GM23338 (cell line): ENCODE measurements at regions not wholly inside any gene's neighbourhood (a gene's known extent, or its start where the extent isn't known, plus 50 kb on each side); places are given as distances from the start of the nearest gene placed in this dataset.
"Not testable (repeated sequence)": the region's sequence is repeated elsewhere in the genome, so short reads cannot be mapped to it uniquely, and the experiment has no call there.

ENCODE experiments used
- ATAC-seq: fragments of 200-7000 bp; cut with Tn5 transposase; 3 replicates; pipeline ENCODE4 v1.9.1; 2020
- DNase-seq: peaks from one replicate; pipeline ENCODE4 v3.0.0-alpha.2; 2015; ENCODE audit warnings: low spot score
- H2AFZ ChIP-seq: fragments of 200-600 bp; sonication (generic); 2 replicates; pipeline ENCODE4 v1.8.0; 2016; ENCODE audit warnings: antibody characterized with exemption, mild to moderate bottlenecking, moderate library complexity
- H3F3A ChIP-seq: fragments of 200-600 bp; sonication (generic); replicated peaks from 2 replicates; pipeline ENCODE4 v1.8.0; 2017; ENCODE audit warnings: antibody characterized with exemption, mixed run types, low read depth
- H3K27ac ChIP-seq: fragments of 200-600 bp; sonication (generic); 2 replicates; pipeline ENCODE4 v1.6.1; 2016; ENCODE audit warnings: low read depth
- H3K27me3 ChIP-seq: fragments of 200-600 bp; sonication (generic); 2 replicates; pipeline ENCODE4 v1.8.0; 2016; ENCODE audit warnings: mild to moderate bottlenecking, mixed run types, moderate library complexity; ENCODE audit not compliant: insufficient read depth
- H3K36me3 ChIP-seq: fragments of 200-600 bp; sonication (generic); 2 replicates; pipeline ENCODE4 v1.8.0; 2016; ENCODE audit warnings: mild to moderate bottlenecking; ENCODE audit not compliant: insufficient read depth
- H3K4me1 ChIP-seq: fragments of 200-600 bp; sonication (generic); 2 replicates; pipeline ENCODE4 v1.8.0; 2016; ENCODE audit warnings: mild to moderate bottlenecking, moderate library complexity; ENCODE audit not compliant: insufficient read depth
- H3K4me2 ChIP-seq: fragments of 200-600 bp; sonication (generic); 2 replicates; pipeline ENCODE4 v1.7.1; 2017; ENCODE audit warnings: mixed run types
- H3K4me3 ChIP-seq: fragments of 200-600 bp; sonication (generic); 2 replicates; pipeline ENCODE4 v1.6.1; 2016; ENCODE audit warnings: mixed run types
- H3K79me2 ChIP-seq: fragments of 200-600 bp; sonication (generic); replicated peaks from 2 replicates; pipeline ENCODE4 v1.8.0; 2017; ENCODE audit warnings: mild to moderate bottlenecking; ENCODE audit not compliant: insufficient read depth
- H3K9me2 ChIP-seq: fragments of 200-600 bp; sonication (generic); 2 replicates; pipeline ENCODE4 v1.8.0; 2017; ENCODE audit not compliant: insufficient read depth
- H4K20me1 ChIP-seq: fragments of 200-600 bp; sonication (generic); replicated peaks from 2 replicates; pipeline ENCODE4 v1.8.0; 2017; ENCODE audit warnings: mild to moderate bottlenecking; ENCODE audit not compliant: insufficient read depth
- H3K27ac Mint-ChIP-seq: 2 replicates; pipeline ENCODE4 v1.8.0; 2020; ENCODE audit warnings: inconsistent platforms, mild to moderate bottlenecking, moderate library complexity, mixed read lengths
- H3K27me3 Mint-ChIP-seq: 3 replicates; pipeline ENCODE4 v1.8.0; 2022; ENCODE audit warnings: low read depth, mild to moderate bottlenecking, moderate library complexity, mixed read lengths, inconsistent platforms; ENCODE audit not compliant: insufficient read depth, poor library complexity
- H3K36me3 Mint-ChIP-seq: 3 replicates; pipeline ENCODE4 v1.8.0; 2021; ENCODE audit warnings: low read depth, mild to moderate bottlenecking, inconsistent platforms, moderate library complexity, mixed read lengths
- H3K4me1 Mint-ChIP-seq: 3 replicates; pipeline ENCODE4 v1.8.0; 2020; ENCODE audit warnings: mild to moderate bottlenecking, inconsistent platforms, mixed read lengths
- H3K4me3 Mint-ChIP-seq: 3 replicates; pipeline ENCODE4 v1.8.0; 2021; ENCODE audit warnings: moderate library complexity, mild to moderate bottlenecking, inconsistent platforms, mixed read lengths
- H3K9me3 Mint-ChIP-seq: 3 replicates; pipeline ENCODE4 v1.8.0; 2020; ENCODE audit warnings: moderate library complexity, mild to moderate bottlenecking, inconsistent platforms, mixed read lengths
- CREB1 ChIP-seq: fragments of 250-450 bp; sonication (Bioruptor Pico); IDR thresholded peaks from 2 replicates; pipeline ENCODE4 v1.5.0; 2020; ENCODE audit warnings: low read depth, mild to moderate bottlenecking, moderate library complexity
- EZH2 ChIP-seq: fragments of 200-600 bp; sonication (generic); IDR thresholded peaks from one replicate; pipeline ENCODE4 v1.8.0; 2017; ENCODE audit warnings: antibody characterized with exemption, mild to moderate bottlenecking, low read depth; ENCODE audit not compliant: unreplicated experiment
- JUNB ChIP-seq: IDR thresholded peaks from one replicate; pipeline ENCODE4 v1.6.1; 2016; ENCODE audit warnings: antibody characterized with exemption; ENCODE audit not compliant: unreplicated experiment
- NANOG ChIP-seq: IDR thresholded peaks from 2 replicates; pipeline ENCODE4 v1.6.1; 2016; ENCODE audit warnings: antibody characterized with exemption, borderline replicate concordance
- ZNF114 ChIP-seq: fragments of 250-450 bp; sonication (Bioruptor Pico); IDR thresholded peaks from 2 replicates; pipeline ENCODE4 v1.5.0; 2020; ENCODE audit warnings: mild to moderate bottlenecking, moderate library complexity
- ZNF331 ChIP-seq: fragments of 250-450 bp; sonication (Bioruptor Pico); IDR thresholded peaks from 2 replicates; pipeline ENCODE4 v1.5.0; 2020; ENCODE audit warnings: low read depth, mild to moderate bottlenecking, moderate library complexity
- TF ChIP-seq, protein P1 (sequence below): IDR thresholded peaks from 2 replicates; pipeline ENCODE4 v1.6.1; 2016; ENCODE audit warnings: antibody characterized with exemption
- TF ChIP-seq, protein P2 (sequence below), 2 experiments: fragments of 200-600 bp in 1 of 2; sonication (generic) in 1 of 2; conservative IDR thresholded peaks; 2 replicates each; pipeline versions ENCODE4 v1.5.1 to v1.6.1; 2016 to 2017; ENCODE audit warnings: antibody characterized with exemption in 2 of 2, low read depth in 2 of 2, mild to moderate bottlenecking in 2 of 2, moderate library complexity in 1 of 2
- TF ChIP-seq, protein P3 (sequence below): IDR thresholded peaks from one replicate; pipeline ENCODE4 v1.6.1; 2018; ENCODE audit warnings: antibody characterized with exemption; ENCODE audit not compliant: unreplicated experiment

DNA sequence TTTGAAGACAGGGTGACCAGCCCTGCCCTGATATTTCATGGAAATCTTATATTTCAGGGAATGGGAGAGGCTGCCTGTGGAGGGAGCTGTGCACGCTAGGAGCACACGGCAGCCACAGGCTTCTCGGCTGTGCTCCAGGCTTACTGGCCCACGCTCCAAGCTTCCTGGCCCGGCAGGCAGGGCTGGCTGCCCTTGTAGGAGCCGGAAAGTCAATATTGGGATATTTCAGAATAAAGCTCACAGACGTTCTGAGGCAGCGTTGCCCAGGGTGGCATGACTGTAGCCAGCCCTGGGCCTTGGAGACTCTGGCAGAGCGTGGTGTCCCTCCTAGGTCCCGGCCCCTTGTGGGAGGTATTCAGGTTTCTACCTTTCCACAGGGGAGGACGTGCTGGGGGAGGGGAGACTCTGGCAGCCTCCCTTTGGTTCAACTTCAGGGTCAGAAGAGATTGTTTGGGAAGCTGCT, 95.6 kb downstream of the NPIPB11 start (continued):
- TF ChIP-seq, protein P1, sequence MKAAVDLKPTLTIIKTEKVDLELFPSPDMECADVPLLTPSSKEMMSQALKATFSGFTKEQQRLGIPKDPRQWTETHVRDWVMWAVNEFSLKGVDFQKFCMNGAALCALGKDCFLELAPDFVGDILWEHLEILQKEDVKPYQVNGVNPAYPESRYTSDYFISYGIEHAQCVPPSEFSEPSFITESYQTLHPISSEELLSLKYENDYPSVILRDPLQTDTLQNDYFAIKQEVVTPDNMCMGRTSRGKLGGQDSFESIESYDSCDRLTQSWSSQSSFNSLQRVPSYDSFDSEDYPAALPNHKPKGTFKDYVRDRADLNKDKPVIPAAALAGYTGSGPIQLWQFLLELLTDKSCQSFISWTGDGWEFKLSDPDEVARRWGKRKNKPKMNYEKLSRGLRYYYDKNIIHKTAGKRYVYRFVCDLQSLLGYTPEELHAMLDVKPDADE, result no peak
- no peak for TF ChIP-seq JUNB

DNA sequence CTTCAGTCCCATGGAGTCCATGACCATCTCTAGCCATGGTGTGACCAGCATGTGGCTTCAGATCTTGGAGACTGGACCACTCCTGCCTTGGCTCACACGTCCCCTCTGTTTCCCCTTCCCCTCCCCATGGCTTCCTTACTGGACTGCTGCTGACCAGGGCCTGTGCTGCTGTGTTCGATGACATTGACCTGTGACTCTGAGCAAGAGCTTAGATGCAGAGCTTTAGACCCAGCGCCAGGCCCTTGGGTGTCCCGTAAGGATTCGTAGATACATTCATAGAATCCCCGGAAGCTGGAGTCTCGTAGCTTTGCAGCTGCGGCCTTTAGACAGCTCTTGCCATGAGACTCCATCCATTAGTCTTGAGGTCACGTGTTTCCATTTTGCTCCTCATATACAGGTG, 96.3 kb downstream of the NPIPB11 start:
- H4K20me1 ChIP-seq, H3K36me3 Mint-ChIP-seq, H3K9me3 Mint-ChIP-seq: not testable (repeated sequence)

DNA sequence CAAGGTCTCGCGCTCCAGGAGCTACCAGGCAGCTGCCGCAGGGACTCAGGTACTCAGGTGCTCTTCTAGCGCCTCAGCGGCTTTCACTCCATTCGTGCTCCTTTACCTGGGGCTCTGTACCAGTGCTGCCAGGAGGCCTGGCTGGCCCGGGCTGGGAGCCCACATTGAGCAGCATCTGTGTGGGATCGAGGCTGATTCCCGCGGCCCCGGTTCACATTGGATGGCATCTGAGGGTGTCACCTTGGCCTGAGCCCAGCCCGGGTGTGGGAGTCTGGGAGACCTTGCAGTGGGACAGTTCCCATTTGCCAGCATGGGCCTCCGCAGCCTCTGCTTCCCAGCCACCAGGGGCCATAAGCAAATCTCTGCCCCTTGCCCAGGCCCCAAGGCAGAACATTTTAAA, 96.9 kb downstream of the NPIPB11 start:
- not testable (repeated sequence) for H3K27me3 ChIP-seq, H3K27ac ChIP-seq, H4K20me1 ChIP-seq, DNase-seq, H3K4me3 ChIP-seq, H3K36me3 Mint-ChIP-seq, ATAC-seq, H3K9me3 Mint-ChIP-seq, H3K27ac Mint-ChIP-seq, H3F3A ChIP-seq, H3K4me1 Mint-ChIP-seq, H3K4me2 ChIP-seq, H3K36me3 ChIP-seq, H3K4me3 Mint-ChIP-seq, H3K4me1 ChIP-seq, H3K79me2 ChIP-seq, H3K9me2 ChIP-seq, H3K27me3 Mint-ChIP-seq, H2AFZ ChIP-seq

More for the DNA sequence above, 96.3 kb downstream of the NPIPB11 start:
- H3F3A ChIP-seq, H3K4me2 ChIP-seq, H3K4me1 ChIP-seq, H3K27me3 ChIP-seq, H2AFZ ChIP-seq, H3K4me3 ChIP-seq, H3K9me2 ChIP-seq, DNase-seq, H3K4me3 Mint-ChIP-seq, H3K27me3 Mint-ChIP-seq, H3K36me3 ChIP-seq, H3K27ac ChIP-seq, H3K4me1 Mint-ChIP-seq, H3K79me2 ChIP-seq, ATAC-seq, H3K27ac Mint-ChIP-seq: not testable (repeated sequence)

DNA sequence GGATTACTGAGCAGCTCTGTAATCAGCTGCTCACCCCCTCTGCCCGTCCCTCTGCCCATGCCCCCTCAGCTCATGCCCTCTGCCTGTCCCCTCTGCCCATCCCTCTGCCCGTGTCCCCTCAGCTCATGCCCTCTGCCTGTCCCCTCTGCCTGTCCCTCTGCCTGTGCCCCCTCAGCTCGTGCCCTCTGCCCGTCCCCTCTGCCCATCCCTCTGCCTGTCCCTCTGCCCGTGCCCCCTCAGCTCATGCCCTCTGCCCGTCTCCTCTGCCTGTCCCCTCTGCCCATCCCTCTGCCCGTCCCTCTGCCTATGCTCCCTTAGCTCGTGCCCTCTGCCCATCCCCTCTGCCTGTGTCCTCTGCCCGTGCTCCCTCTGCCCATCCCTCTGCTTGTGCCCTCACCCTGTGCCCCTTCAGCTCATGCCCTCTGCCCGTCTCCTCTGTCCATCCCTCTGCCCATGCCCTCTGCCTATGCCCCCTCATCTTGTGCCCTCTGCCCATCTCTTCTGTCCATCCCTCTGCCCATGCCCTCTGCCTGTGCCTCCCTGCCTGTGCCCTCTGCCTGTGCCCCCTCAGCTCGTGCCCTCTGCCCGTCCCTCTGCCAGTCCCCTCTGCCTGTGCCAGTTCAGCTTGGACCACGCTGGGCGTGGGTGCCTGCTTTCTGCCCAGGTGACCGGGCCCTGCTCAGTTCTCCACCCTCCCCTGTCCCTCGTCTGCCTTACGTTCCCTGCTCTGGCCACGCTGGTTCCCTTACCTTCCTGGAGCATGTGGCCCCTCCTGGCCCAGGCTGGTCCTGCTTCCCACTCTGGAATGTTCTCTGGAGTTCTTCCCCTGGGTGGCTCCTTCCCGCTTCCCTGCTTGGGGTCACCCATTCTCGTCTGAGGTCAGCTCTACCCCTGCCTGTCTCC, 97.6 kb downstream of the NPIPB11 start:
- no peaks in the 10 kb centered on the region for H3K36me3 ChIP-seq
- H3K36me3 Mint-ChIP-seq, result no peaks in the 10 kb centered on the region
- ATAC-seq, result no peak
- no peak overlapping the region for H3K27ac Mint-ChIP-seq
- no peak for DNase-seq
- no peaks in the 10 kb centered on the region for H3K4me1 ChIP-seq
- no peak overlapping the region for H3K4me3 Mint-ChIP-seq
- no peak overlapping the region for H3K4me3 ChIP-seq
- peaks cover 9% of the 10 kb centered on the region for H3K27me3 Mint-ChIP-seq
- no peak overlapping the region for H3K27ac ChIP-seq
- no peaks in the 10 kb centered on the region for H3K9me2 ChIP-seq
- no peaks in the 10 kb centered on the region for H4K20me1 ChIP-seq
- H3K27me3 ChIP-seq, result no peaks in the 10 kb centered on the region
- no peak overlapping the region for H2AFZ ChIP-seq
- H3K9me3 Mint-ChIP-seq, result no peaks in the 10 kb centered on the region
- H3K4me2 ChIP-seq, result no peak overlapping the region
- H3F3A ChIP-seq, result no peaks in the 10 kb centered on the region
- no peaks in the 10 kb centered on the region for H3K79me2 ChIP-seq
- peaks cover 6% of the 10 kb centered on the region; the same call in 1 of the 3 replicates for H3K4me1 Mint-ChIP-seq
- TF ChIP-seq CREB1 (no peak), ZNF114 (CRISPR knock-in tag) (no peak), NANOG (no peak), EZH2 (no peak), ZNF331 (CRISPR knock-in tag) (no peak)
- TF ChIP-seq, protein P2, sequence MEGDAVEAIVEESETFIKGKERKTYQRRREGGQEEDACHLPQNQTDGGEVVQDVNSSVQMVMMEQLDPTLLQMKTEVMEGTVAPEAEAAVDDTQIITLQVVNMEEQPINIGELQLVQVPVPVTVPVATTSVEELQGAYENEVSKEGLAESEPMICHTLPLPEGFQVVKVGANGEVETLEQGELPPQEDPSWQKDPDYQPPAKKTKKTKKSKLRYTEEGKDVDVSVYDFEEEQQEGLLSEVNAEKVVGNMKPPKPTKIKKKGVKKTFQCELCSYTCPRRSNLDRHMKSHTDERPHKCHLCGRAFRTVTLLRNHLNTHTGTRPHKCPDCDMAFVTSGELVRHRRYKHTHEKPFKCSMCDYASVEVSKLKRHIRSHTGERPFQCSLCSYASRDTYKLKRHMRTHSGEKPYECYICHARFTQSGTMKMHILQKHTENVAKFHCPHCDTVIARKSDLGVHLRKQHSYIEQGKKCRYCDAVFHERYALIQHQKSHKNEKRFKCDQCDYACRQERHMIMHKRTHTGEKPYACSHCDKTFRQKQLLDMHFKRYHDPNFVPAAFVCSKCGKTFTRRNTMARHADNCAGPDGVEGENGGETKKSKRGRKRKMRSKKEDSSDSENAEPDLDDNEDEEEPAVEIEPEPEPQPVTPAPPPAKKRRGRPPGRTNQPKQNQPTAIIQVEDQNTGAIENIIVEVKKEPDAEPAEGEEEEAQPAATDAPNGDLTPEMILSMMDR (conservative IDR thresholded peaks at IDR 0.05; ENCODE audit: low read depth in 2 of 2), result no peak
- TF ChIP-seq, protein P3, sequence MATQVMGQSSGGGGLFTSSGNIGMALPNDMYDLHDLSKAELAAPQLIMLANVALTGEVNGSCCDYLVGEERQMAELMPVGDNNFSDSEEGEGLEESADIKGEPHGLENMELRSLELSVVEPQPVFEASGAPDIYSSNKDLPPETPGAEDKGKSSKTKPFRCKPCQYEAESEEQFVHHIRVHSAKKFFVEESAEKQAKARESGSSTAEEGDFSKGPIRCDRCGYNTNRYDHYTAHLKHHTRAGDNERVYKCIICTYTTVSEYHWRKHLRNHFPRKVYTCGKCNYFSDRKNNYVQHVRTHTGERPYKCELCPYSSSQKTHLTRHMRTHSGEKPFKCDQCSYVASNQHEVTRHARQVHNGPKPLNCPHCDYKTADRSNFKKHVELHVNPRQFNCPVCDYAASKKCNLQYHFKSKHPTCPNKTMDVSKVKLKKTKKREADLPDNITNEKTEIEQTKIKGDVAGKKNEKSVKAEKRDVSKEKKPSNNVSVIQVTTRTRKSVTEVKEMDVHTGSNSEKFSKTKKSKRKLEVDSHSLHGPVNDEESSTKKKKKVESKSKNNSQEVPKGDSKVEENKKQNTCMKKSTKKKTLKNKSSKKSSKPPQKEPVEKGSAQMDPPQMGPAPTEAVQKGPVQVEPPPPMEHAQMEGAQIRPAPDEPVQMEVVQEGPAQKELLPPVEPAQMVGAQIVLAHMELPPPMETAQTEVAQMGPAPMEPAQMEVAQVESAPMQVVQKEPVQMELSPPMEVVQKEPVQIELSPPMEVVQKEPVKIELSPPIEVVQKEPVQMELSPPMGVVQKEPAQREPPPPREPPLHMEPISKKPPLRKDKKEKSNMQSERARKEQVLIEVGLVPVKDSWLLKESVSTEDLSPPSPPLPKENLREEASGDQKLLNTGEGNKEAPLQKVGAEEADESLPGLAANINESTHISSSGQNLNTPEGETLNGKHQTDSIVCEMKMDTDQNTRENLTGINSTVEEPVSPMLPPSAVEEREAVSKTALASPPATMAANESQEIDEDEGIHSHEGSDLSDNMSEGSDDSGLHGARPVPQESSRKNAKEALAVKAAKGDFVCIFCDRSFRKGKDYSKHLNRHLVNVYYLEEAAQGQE, result no peak
- TF ChIP-seq, protein P1, result no peak
